Naive thymus-derived CD4-positive, alpha-beta T cell (primary cell): ENCODE measurements at regions not wholly inside any gene's neighbourhood (a gene's known extent, or its start where the extent isn't known, plus 50 kb on each side); places are given as distances from the start of the nearest gene placed in this dataset.

Experiments
- ATAC-seq: fragments of 150-1000 bp; cut with Tn5 transposase; 2 replicates; pipeline ENCODE4 v1.10.0; 2021; ENCODE audit warnings: mild to moderate bottlenecking, moderate library complexity
- CTCF ChIA-PET: fragments of 350-600 bp; sonication (Branson Sonifier 250); formaldehyde crosslinking; loops from one replicate; lab custom pipeline; 2021; ENCODE audit warnings: antibody characterized with exemption; lab: Charles Lee
- POLR2A ChIA-PET: fragments of 350-600 bp; sonication (Branson Sonifier 250); formaldehyde crosslinking; loops from one replicate; lab custom pipeline; 2021; ENCODE audit warnings: antibody characterized with exemption, inconsistent platforms; lab: Charles Lee
- DNase-seq, 9 donors: peaks; one replicate each; pipeline versions ENCODE4 v3.0.0 to v3.0.0-alpha.2; 2020 to 2022; ENCODE audit warnings: mixed read lengths in 1 of 9
- H3K27ac ChIP-seq: one replicate; pipeline ENCODE4 v1.7.0; 2013; ENCODE audit warnings: mild to moderate bottlenecking, low read depth, low read length, moderate library complexity
- H3K27me3 ChIP-seq, 2 donors: one replicate each; pipeline ENCODE4 v1.7.0; 2013; ENCODE audit warnings: low read length in 2 of 2, mild to moderate bottlenecking in 2 of 2, moderate library complexity in 2 of 2; ENCODE audit not compliant: control insufficient read depth in 2 of 2, insufficient read depth in 2 of 2
- H3K36me3 ChIP-seq, 3 experiments: 1 replicate in 2 of 3; 2 replicates in 1 of 3; pipeline ENCODE4 v1.7.0; 2013; ENCODE audit warnings: low read length in 3 of 3, mild to moderate bottlenecking in 3 of 3, moderate library complexity in 1 of 3; ENCODE audit not compliant: insufficient read depth in 3 of 3, control insufficient read depth in 2 of 3
- H3K4me1 ChIP-seq, 2 donors: one replicate each; pipeline ENCODE4 v1.7.0; 2013; ENCODE audit warnings: low read length in 2 of 2, mild to moderate bottlenecking in 2 of 2, moderate library complexity in 1 of 2; ENCODE audit not compliant: control insufficient read depth in 2 of 2, insufficient read depth in 2 of 2
- H3K4me3 ChIP-seq: 2 replicates; pipeline ENCODE4 v1.7.0; 2013; ENCODE audit warnings: mild to moderate bottlenecking, low read length
- H3K9me3 ChIP-seq, 3 experiments: 1 replicate in 2 of 3; 2 replicates in 1 of 3; pipeline ENCODE4 v1.7.0; 2013; ENCODE audit warnings: low read length in 3 of 3; ENCODE audit not compliant: control insufficient read depth in 2 of 3
- H3K27ac Mint-ChIP-seq, 9 donors: one replicate each; pipeline ENCODE4 v1.8.0; 2020 to 2022; ENCODE audit warnings: mixed read lengths in 9 of 9, mild to moderate bottlenecking in 8 of 9, moderate library complexity in 5 of 9, inconsistent platforms in 2 of 9
- H3K27me3 Mint-ChIP-seq, 5 donors: one replicate each; pipeline ENCODE4 v1.8.0; 2021 to 2022; ENCODE audit warnings: mixed read lengths in 5 of 5, mild to moderate bottlenecking in 1 of 5
- H3K36me3 Mint-ChIP-seq, 5 donors: one replicate each; pipeline ENCODE4 v1.8.0; 2020 to 2022; ENCODE audit warnings: mixed read lengths in 5 of 5, mild to moderate bottlenecking in 3 of 5, inconsistent platforms in 1 of 5
- H3K4me1 Mint-ChIP-seq, 7 donors: one replicate each; pipeline ENCODE4 v1.8.0; 2020 to 2022; ENCODE audit warnings: mixed read lengths in 7 of 7, mild to moderate bottlenecking in 3 of 7, inconsistent platforms in 1 of 7
- H3K4me3 Mint-ChIP-seq, 10 donors: one replicate each; pipeline ENCODE4 v1.8.0; 2020 to 2022; ENCODE audit warnings: mild to moderate bottlenecking in 10 of 10, mixed read lengths in 10 of 10, moderate library complexity in 6 of 10, inconsistent platforms in 2 of 10
- H3K9me3 Mint-ChIP-seq, 11 donors: one replicate each; pipeline ENCODE4 v1.8.0; 2020 to 2022; ENCODE audit warnings: mixed read lengths in 11 of 11, mild to moderate bottlenecking in 4 of 11, inconsistent platforms in 1 of 11, moderate library complexity in 1 of 11
- intact Hi-C, 2 donors: fragments of 100-400 bp; cut with micrococcal nuclease; formaldehyde crosslinking; loops; one replicate each; pipeline ENCODE4 v1.15.1; 2023

- CTCF ChIA-PET, result no interaction called here
- H3K27me3 Mint-ChIP-seq, result peaks cover 0 to 6% (median 0%) of the 10 kb centered on the region in 5 donors
- H3K36me3 Mint-ChIP-seq, result peaks cover 0 to 3% (median 0%) of the 10 kb centered on the region in 5 donors
- no peak overlapping the region for H3K27ac Mint-ChIP-seq
- intact Hi-C loops, result no loop called here
- no peaks in the 10 kb centered on the region for H3K27me3 ChIP-seq
- POLR2A ChIA-PET, result no interaction called here
- H3K4me1 Mint-ChIP-seq, result no peaks in the 10 kb centered on the region
- H3K4me3 Mint-ChIP-seq, result no peak overlapping the region
- no peaks in the 10 kb centered on the region for H3K36me3 ChIP-seq
- H3K27ac ChIP-seq, result no peak overlapping the region
- H3K4me1 ChIP-seq, result no peaks in the 10 kb centered on the region
- H3K4me3 ChIP-seq, result no peak overlapping the region
- DNase-seq (no peak), ATAC-seq (no peak)
- H3K9me3 Mint-ChIP-seq, result peaks cover 0 to 27% (median 4%) of the 10 kb centered on the region in 11 donors
- H3K9me3 ChIP-seq, result no peaks in the 10 kb centered on the region
These were observed 187.8 kb upstream of the TTC14 start for GRCh38 chr3:180414157-180414556.

- Histone ChIP-seq H3K4me3 (no peak overlapping the region), H3K27me3 (no peaks in the 10 kb centered on the region), H3K27ac (no peak overlapping the region), H3K4me1 (no peaks in the 10 kb centered on the region), H3K36me3 (no peaks in the 10 kb centered on the region), H3K9me3 (no peaks in the 10 kb centered on the region)
- Mint-ChIP-seq H3K27me3 (peaks cover 0 to 6% (median 0%) of the 10 kb centered on the region in 5 donors), H3K4me3 (no peak overlapping the region), H3K9me3 (peaks cover 0 to 31% (median 4%) of the 10 kb centered on the region in 11 donors), H3K4me1 (no peaks in the 10 kb centered on the region), H3K27ac (no peak overlapping the region), H3K36me3 (peaks cover 0 to 3% (median 0%) of the 10 kb centered on the region in 5 donors)
- intact Hi-C loops, result no loop called here
- ChIA-PET CTCF (no interaction called here), POLR2A (no interaction called here)
- no peak for DNase-seq
- ATAC-seq, result no peak
These were observed 185.8 kb upstream of the TTC14 start for GRCh38 chr3:180416111-180416594.

- intact Hi-C loops, result no loop called here
- Histone ChIP-seq H3K27me3 (no peaks in the 10 kb centered on the region), H3K4me1 (no peaks in the 10 kb centered on the region), H3K36me3 (no peaks in the 10 kb centered on the region), H3K27ac (no peak overlapping the region), H3K4me3 (no peak overlapping the region), H3K9me3 (no peaks in the 10 kb centered on the region)
- Mint-ChIP-seq H3K9me3 (peaks cover 0 to 30% (median 4%) of the 10 kb centered on the region in 11 donors), H3K4me1 (no peaks in the 10 kb centered on the region), H3K4me3 (no peak overlapping the region), H3K36me3 (peaks cover 0 to under 1% (median 0%) of the 10 kb centered on the region in 5 donors), H3K27ac (no peak overlapping the region), H3K27me3 (peaks cover 0 to 1% (median 0%) of the 10 kb centered on the region in 5 donors)
- POLR2A ChIA-PET, result no interaction called here
- CTCF ChIA-PET, result no interaction called here
- no peak for DNase-seq
- no peak for ATAC-seq
These were observed 184.7 kb upstream of the TTC14 start for GRCh38 chr3:180417241-180417640.

GRCh38 chr3:180420016-180420415, 181.9 kb upstream of the TTC14 start:
- POLR2A ChIA-PET, result no interaction called here
- no peak overlapping the region for H3K27ac Mint-ChIP-seq
- H3K27me3 Mint-ChIP-seq, result no peaks in the 10 kb centered on the region
- intact Hi-C loops, result no loop called here
- DNase-seq, result no peak
- Histone ChIP-seq H3K4me3 (no peak overlapping the region), H3K27me3 (no peaks in the 10 kb centered on the region), H3K27ac (no peak overlapping the region), H3K9me3 (no peaks in the 10 kb centered on the region), H3K36me3 (no peaks in the 10 kb centered on the region), H3K4me1 (no peaks in the 10 kb centered on the region)
- H3K9me3 Mint-ChIP-seq, result peaks cover 3 to 22% (median 5%) of the 10 kb centered on the region in 11 donors
- ATAC-seq, result no peak
- CTCF ChIA-PET, result no interaction called here
- H3K36me3 Mint-ChIP-seq, result no peaks in the 10 kb centered on the region
- H3K4me1 Mint-ChIP-seq, result no peaks in the 10 kb centered on the region
- no peak overlapping the region for H3K4me3 Mint-ChIP-seq

GRCh38 chr3:180420804-180421203, 181.2 kb upstream of the TTC14 start:
- Mint-ChIP-seq H3K4me3 (no peak overlapping the region), H3K9me3 (peaks cover 3 to 22% (median 5%) of the 10 kb centered on the region in 11 donors), H3K36me3 (no peaks in the 10 kb centered on the region), H3K27me3 (no peaks in the 10 kb centered on the region), H3K4me1 (no peaks in the 10 kb centered on the region), H3K27ac (no peak overlapping the region)
- Histone ChIP-seq H3K4me1 (no peaks in the 10 kb centered on the region), H3K27ac (no peak overlapping the region), H3K36me3 (no peaks in the 10 kb centered on the region), H3K27me3 (no peaks in the 10 kb centered on the region), H3K9me3 (no peaks in the 10 kb centered on the region), H3K4me3 (no peak overlapping the region)
- no peak for DNase-seq
- CTCF ChIA-PET, result no interaction called here
- intact Hi-C loops, result no loop called here
- ATAC-seq, result no peak
- POLR2A ChIA-PET, result no interaction called here

GRCh38 chr3:180421221-180421620, 180.7 kb upstream of the TTC14 start:
- Mint-ChIP-seq H3K9me3 (peaks cover 3 to 22% (median 5%) of the 10 kb centered on the region in 11 donors), H3K4me1 (no peaks in the 10 kb centered on the region), H3K27me3 (no peaks in the 10 kb centered on the region), H3K4me3 (no peak overlapping the region), H3K36me3 (no peaks in the 10 kb centered on the region), H3K27ac (no peak overlapping the region)
- ATAC-seq (no peak), DNase-seq (no peak)
- Histone ChIP-seq H3K27ac (no peak overlapping the region), H3K4me1 (no peaks in the 10 kb centered on the region), H3K9me3 (no peaks in the 10 kb centered on the region), H3K36me3 (no peaks in the 10 kb centered on the region), H3K27me3 (no peaks in the 10 kb centered on the region), H3K4me3 (no peak overlapping the region)
- POLR2A ChIA-PET, result no interaction called here
- intact Hi-C loops, result no loop called here
- CTCF ChIA-PET, result no interaction called here

- ATAC-seq (no peak), DNase-seq (no peak)
- no peaks in the 10 kb centered on the region for H3K9me3 ChIP-seq
- no peaks in the 10 kb centered on the region for H3K4me1 ChIP-seq
- ChIA-PET POLR2A (no interaction called here), CTCF (no interaction called here)
- no peak overlapping the region for H3K27ac ChIP-seq
- Mint-ChIP-seq H3K36me3 (no peaks in the 10 kb centered on the region), H3K4me1 (no peaks in the 10 kb centered on the region), H3K4me3 (no peak overlapping the region), H3K9me3 (peaks cover 4 to 22% (median 7%) of the 10 kb centered on the region in 11 donors), H3K27me3 (no peaks in the 10 kb centered on the region), H3K27ac (no peak overlapping the region)
- no peak overlapping the region for H3K4me3 ChIP-seq
- intact Hi-C loops, result no loop called here
- no peaks in the 10 kb centered on the region for H3K27me3 ChIP-seq
- no peaks in the 10 kb centered on the region for H3K36me3 ChIP-seq
These were observed 180.2 kb upstream of the TTC14 start for GRCh38 chr3:180421721-180422120.
